HG02798 (cell line): ENCODE measurements at regions not wholly inside any gene's neighbourhood (a gene's known extent, or its start where the extent isn't known, plus 50 kb on each side); places are given as distances from the start of the nearest gene placed in this dataset.
"Not testable (repeated sequence)": the region's sequence is repeated elsewhere in the genome, so short reads cannot be mapped to it uniquely, and the experiment has no call there.

Experiments
- ATAC-seq: cut with Tn5 transposase; IDR thresholded peaks from one replicate; pipeline ENCODE4 v1.9.1; 2021; ENCODE audit warnings: mild to moderate bottlenecking; ENCODE audit not compliant: unreplicated experiment, poor library complexity

- no peak for ATAC-seq
Measured at GRCh38 chr10:86579883-86580520, 58.4 kb upstream of the WAPL start.

GRCh38 chr10:86580521-86580891 is 58.9 kb upstream of the WAPL start:
- ATAC-seq = no peak

GRCh38 chr10:86583983-86584382 is 62.4 kb upstream of the WAPL start:
- ATAC-seq = no peak

GRCh38 chr10:86585037-86585929 is 63.7 kb upstream of the WAPL start:
- peak; percentile 89 for ATAC-seq

- no peak for ATAC-seq
Measured at GRCh38 chr10:86586516-86586915, 64.9 kb upstream of the WAPL start.

GRCh38 chr10:86588781-86589180 is 65.6 kb upstream of the OPN4 start:
- ATAC-seq = not testable (repeated sequence)

GRCh38 chr10:86591436-86591835 is 62.9 kb upstream of the OPN4 start:
- no peak for ATAC-seq

- no peak for ATAC-seq
Measured at GRCh38 chr10:86592413-86592812, 61.9 kb upstream of the OPN4 start.

GRCh38 chr10:86594535-86594934 is 59.8 kb upstream of the OPN4 start:
- ATAC-seq = no peak

GRCh38 chr10:86595496-86595895 is 58.9 kb upstream of the OPN4 start:
- no peak for ATAC-seq

GRCh38 chr10:86596266-86596665 is 58.1 kb upstream of the OPN4 start:
- ATAC-seq = no peak

GRCh38 chr10:86597306-86597705 is 57.0 kb upstream of the OPN4 start:
- ATAC-seq = no peak

- no peak for ATAC-seq
Measured at GRCh38 chr10:86598151-86598550, 56.2 kb upstream of the OPN4 start.

- no peak for ATAC-seq
Measured at GRCh38 chr10:86599041-86599440, 55.3 kb upstream of the OPN4 start.

GRCh38 chr10:86599729-86600128 is 54.6 kb upstream of the OPN4 start:
- ATAC-seq = peak; percentile 87

- ATAC-seq = no peak
Measured at GRCh38 chr10:86600296-86600695, 54.1 kb upstream of the OPN4 start.

- ATAC-seq = no peak
Measured at GRCh38 chr10:86601956-86602602, 52.3 kb upstream of the OPN4 start.

- no peak for ATAC-seq
Measured at GRCh38 chr10:86603256-86603655, 51.1 kb upstream of the OPN4 start.
